ENCODE measurements at regions not wholly inside any gene's neighbourhood (a gene's known extent, or its start where the extent isn't known, plus 50 kb on each side); places are given as distances from the start of the nearest gene placed in this dataset.

DNA sequence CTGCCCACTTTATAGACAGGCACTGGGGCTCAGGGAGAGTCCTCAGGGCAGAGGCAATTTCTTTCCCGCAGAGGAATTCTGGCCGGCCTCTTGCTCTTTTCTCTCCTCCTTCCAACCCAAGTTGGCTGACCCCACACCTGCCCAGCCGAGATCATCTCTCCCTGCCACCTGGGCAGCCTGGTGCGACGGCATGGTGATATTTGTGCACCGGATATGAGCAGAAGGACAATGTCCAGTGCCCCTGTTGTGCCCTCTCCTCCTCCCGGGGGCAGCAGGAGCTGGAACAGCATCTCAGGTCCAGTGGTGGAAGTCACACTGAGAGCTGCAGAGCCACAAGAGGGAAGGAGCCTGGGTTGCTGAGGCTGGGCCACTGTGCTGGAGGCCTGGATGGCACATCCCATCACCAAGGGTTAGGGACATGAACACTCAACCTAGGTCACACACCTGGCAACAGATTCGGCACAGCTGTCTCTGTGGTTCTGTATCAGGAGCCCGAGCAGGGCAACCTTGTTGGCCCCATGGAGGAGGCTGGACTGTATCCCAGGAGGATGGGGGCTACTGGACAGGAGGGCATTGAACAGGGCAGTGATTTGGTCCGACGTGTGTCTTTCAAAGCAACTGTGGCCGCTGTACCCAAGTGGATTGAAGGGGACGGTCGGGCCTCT is 57.7 kb upstream of the DIO3 start:
- TF ChIP-seq POLR2A (IDR thresholded peaks at IDR 0.05; ENCODE audit: low read depth) (no peak), EP300 (IDR thresholded peaks at IDR 0.05) (no peak), POLR2AphosphoS5 (IDR thresholded peaks at IDR 0.05) (no peak)
- TF ChIP-seq, protein P1, sequence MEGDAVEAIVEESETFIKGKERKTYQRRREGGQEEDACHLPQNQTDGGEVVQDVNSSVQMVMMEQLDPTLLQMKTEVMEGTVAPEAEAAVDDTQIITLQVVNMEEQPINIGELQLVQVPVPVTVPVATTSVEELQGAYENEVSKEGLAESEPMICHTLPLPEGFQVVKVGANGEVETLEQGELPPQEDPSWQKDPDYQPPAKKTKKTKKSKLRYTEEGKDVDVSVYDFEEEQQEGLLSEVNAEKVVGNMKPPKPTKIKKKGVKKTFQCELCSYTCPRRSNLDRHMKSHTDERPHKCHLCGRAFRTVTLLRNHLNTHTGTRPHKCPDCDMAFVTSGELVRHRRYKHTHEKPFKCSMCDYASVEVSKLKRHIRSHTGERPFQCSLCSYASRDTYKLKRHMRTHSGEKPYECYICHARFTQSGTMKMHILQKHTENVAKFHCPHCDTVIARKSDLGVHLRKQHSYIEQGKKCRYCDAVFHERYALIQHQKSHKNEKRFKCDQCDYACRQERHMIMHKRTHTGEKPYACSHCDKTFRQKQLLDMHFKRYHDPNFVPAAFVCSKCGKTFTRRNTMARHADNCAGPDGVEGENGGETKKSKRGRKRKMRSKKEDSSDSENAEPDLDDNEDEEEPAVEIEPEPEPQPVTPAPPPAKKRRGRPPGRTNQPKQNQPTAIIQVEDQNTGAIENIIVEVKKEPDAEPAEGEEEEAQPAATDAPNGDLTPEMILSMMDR (IDR thresholded peaks at IDR 0.05): no peak
- H3K9me3 ChIP-seq: peaks cover 0 to 12% (median 9%) of the 10 kb centered on the region in 4 donors
- DNase-seq (ENCODE audit: extremely low spot score): no peak
- intact Hi-C loops (cut with DNase I): no loop called here
- no peaks in the 10 kb centered on the region for H3K36me3 ChIP-seq
- no peak overlapping the region for H3K27ac ChIP-seq (replicated peaks in 1 of 4)
- 97% methylated on average over 12 of the region's 14 CpGs for WGBS
- no peak overlapping the region for H3K4me3 ChIP-seq
- peaks cover 0 to 32% (median 0%) of the 10 kb centered on the region in 4 donors for H3K27me3 ChIP-seq
- no peaks in the 10 kb centered on the region for H3K4me1 ChIP-seq

DNA sequence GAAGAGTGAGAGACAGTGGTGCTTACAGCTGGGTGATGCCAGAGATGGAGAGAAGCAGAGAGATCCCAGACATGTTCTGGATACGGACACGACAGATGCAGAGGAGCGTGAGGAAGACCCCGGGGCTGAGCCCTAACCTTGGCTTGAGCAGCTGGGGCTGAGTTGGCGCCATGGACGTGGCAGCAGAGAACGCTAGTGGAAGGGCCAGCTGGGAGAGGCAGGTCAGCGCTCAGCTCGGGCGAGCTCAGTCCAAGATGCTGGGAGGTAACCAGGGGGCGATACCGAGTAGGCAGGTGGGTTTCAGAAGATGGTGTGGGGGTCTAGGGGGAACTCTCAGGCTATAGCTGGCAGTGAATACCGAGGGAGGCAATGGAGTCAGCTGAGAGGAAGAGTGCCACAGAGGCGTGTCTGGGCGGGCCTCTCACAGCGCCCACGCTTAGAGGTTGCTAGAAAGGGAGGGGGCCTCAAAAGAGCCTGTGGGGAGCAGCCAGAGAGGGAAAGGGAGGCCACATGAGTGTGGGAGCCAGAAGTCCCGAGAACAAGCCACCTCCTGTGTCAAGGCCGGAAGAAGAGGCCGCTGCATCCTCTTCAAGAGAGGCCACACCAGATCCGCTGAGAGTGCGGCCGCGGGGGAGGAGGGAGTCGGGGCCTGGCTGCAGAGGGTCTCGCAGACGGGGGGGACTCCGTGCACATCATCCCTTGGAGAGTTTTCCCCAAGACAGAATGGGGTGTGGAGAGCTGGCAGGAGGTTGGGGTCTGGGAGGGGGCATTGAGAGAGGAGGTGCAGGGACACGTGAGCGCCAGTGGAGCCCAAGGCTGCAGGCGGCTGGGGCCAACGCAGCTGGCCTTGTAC is 57.0 kb upstream of the DIO3 start:
- TF ChIP-seq POLR2AphosphoS5 (IDR thresholded peaks at IDR 0.05) (no peak), POLR2A (IDR thresholded peaks at IDR 0.05; ENCODE audit: low read depth) (no peak), EP300 (IDR thresholded peaks at IDR 0.05) (no peak)
- TF ChIP-seq, protein P1 (IDR thresholded peaks at IDR 0.05): no peak
- no peak overlapping the region for H3K4me3 ChIP-seq
- no peaks in the 10 kb centered on the region for H3K36me3 ChIP-seq
- DNase-seq (ENCODE audit: extremely low spot score): no peak
- WGBS: 92% methylated on average over 32 of the region's 32 CpGs
- intact Hi-C loops (cut with DNase I): no loop called here
- H3K27ac ChIP-seq (replicated peaks in 1 of 4): no peak overlapping the region
- peaks cover 0 to 32% (median 0%) of the 10 kb centered on the region in 4 donors for H3K27me3 ChIP-seq
- no peaks in the 10 kb centered on the region for H3K4me1 ChIP-seq
- H3K9me3 ChIP-seq: peaks cover 0 to 12% (median 9%) of the 10 kb centered on the region in 4 donors

DNA sequence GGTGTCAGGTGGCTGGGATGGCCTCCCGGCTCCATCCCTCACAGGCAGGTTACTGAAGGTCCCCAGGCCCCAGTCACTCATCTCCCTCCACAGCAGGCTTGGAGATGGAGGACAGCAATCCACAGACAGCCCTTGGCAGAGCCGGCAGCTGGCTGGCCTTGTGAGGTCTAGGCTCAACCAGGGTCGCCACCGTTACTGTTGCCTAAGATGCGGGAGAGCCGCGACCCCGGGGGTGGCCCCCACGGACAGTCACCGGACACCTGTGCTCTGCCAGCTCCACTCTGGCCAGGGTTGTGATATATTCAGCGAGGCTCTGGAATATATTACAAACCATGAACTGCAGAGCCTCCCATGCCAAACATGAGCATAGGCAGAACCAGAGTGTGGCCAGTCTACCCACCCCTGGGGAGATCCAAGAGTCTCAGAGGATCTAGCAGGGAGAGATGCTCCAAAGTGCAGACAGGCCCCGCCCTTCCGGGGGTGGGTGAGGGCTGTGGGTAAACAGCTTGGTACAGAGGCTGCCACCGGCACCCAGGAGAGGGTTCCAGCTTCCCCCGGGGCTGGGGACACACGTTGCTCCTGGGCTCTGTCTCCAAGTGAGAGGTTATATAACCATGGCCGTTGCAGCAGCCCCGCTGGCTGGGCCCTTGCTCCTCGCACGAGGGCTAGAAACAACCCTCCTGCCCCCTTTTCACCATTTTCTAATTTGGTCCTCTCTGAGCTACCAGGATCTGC is 55.9 kb upstream of the DIO3 start:
- Histone ChIP-seq H3K27ac (replicated peaks in 1 of 4) (no peak overlapping the region), H3K36me3 (no peaks in the 10 kb centered on the region), H3K4me3 (no peak overlapping the region), H3K4me1 (no peaks in the 10 kb centered on the region), H3K27me3 (peaks cover 0 to 27% (median 0%) of the 10 kb centered on the region in 4 donors), H3K9me3 (peaks cover 0 to 12% (median 9%) of the 10 kb centered on the region in 4 donors)
- no peak for TF ChIP-seq POLR2A (IDR thresholded peaks at IDR 0.05; ENCODE audit: low read depth)
- TF ChIP-seq, protein P1 (IDR thresholded peaks at IDR 0.05): no peak
- TF ChIP-seq POLR2AphosphoS5 (IDR thresholded peaks at IDR 0.05): no peak
- no peak for TF ChIP-seq EP300 (IDR thresholded peaks at IDR 0.05)
- DNase-seq (ENCODE audit: extremely low spot score): no peak
- WGBS: 87% methylated on average over 20 of the region's 20 CpGs
- intact Hi-C loops (cut with DNase I): no loop called here

DNA sequence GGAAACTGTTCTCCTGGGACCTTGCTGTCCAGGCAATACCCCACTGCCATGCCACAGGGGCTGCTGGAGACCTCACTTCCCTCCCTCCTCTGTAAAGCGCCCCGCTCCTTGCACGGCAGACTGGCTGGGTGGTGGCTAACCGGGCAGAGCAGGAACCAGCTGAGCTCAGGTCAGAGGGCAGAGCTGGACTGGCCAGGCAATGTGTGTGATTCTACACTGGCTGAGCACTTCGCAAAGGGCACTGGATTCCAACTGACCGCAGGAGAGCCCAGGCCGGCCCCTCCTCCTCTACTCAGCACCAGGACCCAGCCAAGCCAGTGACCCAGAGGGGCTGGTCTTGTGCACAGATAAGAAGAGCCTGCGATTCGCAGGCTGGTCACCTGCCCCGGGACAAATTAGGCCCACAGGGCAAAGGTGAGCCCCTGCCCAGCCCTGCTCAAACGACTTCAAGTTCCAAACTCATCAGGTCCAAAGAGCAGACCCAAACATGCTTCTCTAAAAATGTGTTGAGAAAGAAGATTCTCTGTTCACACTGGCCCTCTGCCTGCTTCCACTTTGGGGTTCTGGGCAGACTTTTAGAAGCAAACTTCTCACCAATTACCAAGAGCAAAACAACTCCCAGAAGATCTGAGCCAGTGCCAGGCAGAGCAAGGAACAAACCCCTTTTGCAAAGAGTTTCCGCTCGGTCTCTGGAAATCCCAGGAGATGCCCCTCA is 54.9 kb upstream of the DIO3 start:
- H3K9me3 ChIP-seq: peaks cover 0 to 12% (median 9%) of the 10 kb centered on the region in 4 donors
- intact Hi-C loops (cut with DNase I): no loop called here
- no peak overlapping the region for H3K27ac ChIP-seq (replicated peaks in 1 of 4)
- DNase-seq (ENCODE audit: extremely low spot score): no peak
- 64% methylated on average over 5 of the region's 13 CpGs for WGBS
- peaks cover 0 to 19% (median 0%) of the 10 kb centered on the region in 4 donors for H3K27me3 ChIP-seq
- no peak overlapping the region for H3K4me3 ChIP-seq
- no peaks in the 10 kb centered on the region for H3K36me3 ChIP-seq
- H3K4me1 ChIP-seq: no peaks in the 10 kb centered on the region
- TF ChIP-seq EP300 (IDR thresholded peaks at IDR 0.05) (no peak), POLR2AphosphoS5 (IDR thresholded peaks at IDR 0.05) (no peak), POLR2A (IDR thresholded peaks at IDR 0.05; ENCODE audit: low read depth) (no peak)
- TF ChIP-seq, protein P1 (IDR thresholded peaks at IDR 0.05): no peak
